Gastrocnemius medialis (tissue), 4 donors: ENCODE measurements at regions not wholly inside any gene's neighbourhood (a gene's known extent, or its start where the extent isn't known, plus 50 kb on each side); places are given as distances from the start of the nearest gene placed in this dataset.

Experiments
- ATAC-seq, 2 donors: fragments of 150-250 bp; one replicate each; pipeline ENCODE4 v1.9.1; 2016
- DNase-seq, 2 donors: peaks; one replicate each; pipeline ENCODE4 v3.0.0-alpha.2; 2019
- H3K27ac ChIP-seq, 4 donors: fragments of 200-600 bp; sonication (generic); 1 replicate in 1 of 4; 2 replicates in 3 of 4; pipeline ENCODE4 v1.5.1; 2016 to 2018; ENCODE audit warnings: mild to moderate bottlenecking in 2 of 4, moderate library complexity in 1 of 4
- H3K27me3 ChIP-seq, 3 donors: fragments of 200-600 bp; sonication (generic) in 2 of 3; 1 replicate in 1 of 3; 2 replicates in 2 of 3; pipeline versions ENCODE4 v1.5.1 to v1.6.0; 2016 to 2019; ENCODE audit warnings: mild to moderate bottlenecking in 1 of 3, moderate library complexity in 1 of 3
- H3K36me3 ChIP-seq, 2 donors: fragments of 200-600 bp; sonication (generic) in 1 of 2; one replicate each; pipeline ENCODE4 v1.5.1; 2017 to 2018
- H3K4me1 ChIP-seq, 2 donors: fragments of 200-600 bp; sonication (generic) in 1 of 2; one replicate each; pipeline ENCODE4 v1.5.1; 2016 to 2017; ENCODE audit warnings: mild to moderate bottlenecking in 2 of 2
- H3K4me3 ChIP-seq, 4 donors: fragments of 200-600 bp; sonication (generic) in 3 of 4; 1 replicate in 1 of 4; 2 replicates in 3 of 4; pipeline ENCODE4 v1.5.1; 2016 to 2019; ENCODE audit warnings: mild to moderate bottlenecking in 2 of 4
- H3K9me3 ChIP-seq, 3 donors: fragments of 200-600 bp; sonication (generic) in 2 of 3; 1 replicate in 1 of 3; 2 replicates in 2 of 3; pipeline ENCODE4 v1.5.1; 2016 to 2019
- POLR2A ChIP-seq, 2 donors: fragments of 450-650 bp; IDR thresholded peaks; one replicate each; pipeline ENCODE4 v1.6.1; 2017; ENCODE audit warnings: antibody characterized with exemption in 2 of 2, mild to moderate bottlenecking in 2 of 2, moderate library complexity in 2 of 2
- in situ Hi-C, 4 donors: fragments of 200-750 bp; cut with MboI; loops; one replicate each; pipeline versions ENCODE4 v1.15.0 to v1.8.0; 2017; ENCODE audit warnings: low sequenced_read_pairs in 4 of 4
- intact Hi-C: fragments of 100-400 bp; cut with DNase I; formaldehyde crosslinking; loops from one replicate; pipeline ENCODE4 v1.15.1; 2023; ENCODE audit warnings: low total_unique reads
- TF ChIP-seq, protein P1 (sequence below), 5 experiments: fragments of 450-650 bp in 3 of 5; fragments of 200-600 bp in 2 of 5; sonication (generic) in 2 of 5; IDR thresholded peaks in 4 of 5; conservative IDR thresholded peaks in 1 of 5; 1 replicate in 4 of 5; 2 replicates in 1 of 5; pipeline ENCODE4 v1.5.1; 2016 to 2019; ENCODE audit warnings: antibody characterized with exemption in 5 of 5, mild to moderate bottlenecking in 3 of 5, moderate library complexity in 3 of 5

DNA sequence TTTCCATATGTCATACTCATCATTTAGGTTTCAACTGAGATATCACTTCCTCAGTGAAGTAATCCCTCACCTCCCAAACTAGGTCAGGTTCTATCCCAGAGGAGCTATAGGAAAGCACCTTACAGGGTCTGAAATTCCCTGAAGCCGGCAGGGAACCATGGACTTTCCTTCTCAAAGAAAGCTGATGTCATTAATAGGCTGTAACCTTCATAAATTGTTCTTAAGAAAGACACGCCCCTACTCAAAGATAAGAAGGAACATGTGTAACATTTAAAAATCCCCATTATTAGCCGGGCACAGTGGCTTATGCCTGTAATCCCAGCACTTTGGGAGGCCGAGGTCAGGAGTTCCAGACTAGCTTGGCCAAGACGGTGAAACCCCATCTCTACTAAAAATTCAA lies 50.0 kb upstream of the RNGTT start:
- H3K9me3 ChIP-seq, result no peaks in the 10 kb centered on the region
- no peak for TF ChIP-seq POLR2A (IDR thresholded peaks at IDR 0.05)
- TF ChIP-seq, protein P1, sequence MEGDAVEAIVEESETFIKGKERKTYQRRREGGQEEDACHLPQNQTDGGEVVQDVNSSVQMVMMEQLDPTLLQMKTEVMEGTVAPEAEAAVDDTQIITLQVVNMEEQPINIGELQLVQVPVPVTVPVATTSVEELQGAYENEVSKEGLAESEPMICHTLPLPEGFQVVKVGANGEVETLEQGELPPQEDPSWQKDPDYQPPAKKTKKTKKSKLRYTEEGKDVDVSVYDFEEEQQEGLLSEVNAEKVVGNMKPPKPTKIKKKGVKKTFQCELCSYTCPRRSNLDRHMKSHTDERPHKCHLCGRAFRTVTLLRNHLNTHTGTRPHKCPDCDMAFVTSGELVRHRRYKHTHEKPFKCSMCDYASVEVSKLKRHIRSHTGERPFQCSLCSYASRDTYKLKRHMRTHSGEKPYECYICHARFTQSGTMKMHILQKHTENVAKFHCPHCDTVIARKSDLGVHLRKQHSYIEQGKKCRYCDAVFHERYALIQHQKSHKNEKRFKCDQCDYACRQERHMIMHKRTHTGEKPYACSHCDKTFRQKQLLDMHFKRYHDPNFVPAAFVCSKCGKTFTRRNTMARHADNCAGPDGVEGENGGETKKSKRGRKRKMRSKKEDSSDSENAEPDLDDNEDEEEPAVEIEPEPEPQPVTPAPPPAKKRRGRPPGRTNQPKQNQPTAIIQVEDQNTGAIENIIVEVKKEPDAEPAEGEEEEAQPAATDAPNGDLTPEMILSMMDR (IDR thresholded peaks at IDR 0.05 in 4 of 5, conservative IDR thresholded peaks at IDR 0.05 in 1 of 5), result no peak
- no peaks in the 10 kb centered on the region for H3K4me1 ChIP-seq
- in situ Hi-C loops (no loop called here), intact Hi-C loops (no loop called here)
- DNase-seq (no peak), ATAC-seq (no peak)
- no peaks in the 10 kb centered on the region for H3K36me3 ChIP-seq
- H3K27ac ChIP-seq, result no peak overlapping the region
- H3K4me3 ChIP-seq, result no peak overlapping the region
- H3K27me3 ChIP-seq, result no peaks in the 10 kb centered on the region
